ENCODE measurements at regions not wholly inside any gene's neighbourhood (a gene's known extent, or its start where the extent isn't known, plus 50 kb on each side); places are given as distances from the start of the nearest gene placed in this dataset.

- intact Hi-C loops (cut with DNase I) = no loop called here
- ATAC-seq (no peak), DNase-seq (no peak)
- 57% methylated on average over 1 of the region's 1 CpG for WGBS (ENCODE audit: insufficient coverage, low coverage, low lambda C conversion rate, missing lambda C conversion rate)
- TF ChIP-seq POLR2A (IDR thresholded peaks at IDR 0.05) (no peak), CTCF (IDR thresholded peaks at IDR 0.05) (no peak)
- no peaks in the 10 kb centered on the region for H3K9me3 ChIP-seq
- H3K27me3 ChIP-seq = no peaks in the 10 kb centered on the region
- no peak overlapping the region for H3K4me3 ChIP-seq
- H3K4me1 ChIP-seq = no peaks in the 10 kb centered on the region
- H3K36me3 ChIP-seq = no peaks in the 10 kb centered on the region
- no peak overlapping the region for H3K27ac ChIP-seq
Observed at GRCh38 chr9:84153885-84154284, 173.3 kb downstream of the RMI1 start.

- no peak overlapping the region for H3K4me3 ChIP-seq
- H3K36me3 ChIP-seq = no peaks in the 10 kb centered on the region
- 66% methylated on average over 3 of the region's 3 CpGs for WGBS (ENCODE audit: insufficient coverage, low coverage, low lambda C conversion rate, missing lambda C conversion rate)
- no peaks in the 10 kb centered on the region for H3K4me1 ChIP-seq
- H3K27ac ChIP-seq = no peak overlapping the region
- H3K9me3 ChIP-seq = no peaks in the 10 kb centered on the region
- H3K27me3 ChIP-seq = no peaks in the 10 kb centered on the region
- ATAC-seq = no peak
- DNase-seq = no peak
- TF ChIP-seq POLR2A (IDR thresholded peaks at IDR 0.05) (no peak), CTCF (IDR thresholded peaks at IDR 0.05) (no peak)
- intact Hi-C loops (cut with DNase I) = no loop called here
Observed at GRCh38 chr9:84154320-84154719, 173.7 kb downstream of the RMI1 start.

- no peaks in the 10 kb centered on the region for H3K27me3 ChIP-seq
- WGBS (ENCODE audit: insufficient coverage, low coverage, low lambda C conversion rate, missing lambda C conversion rate) = 82% methylated on average over 5 of the region's 5 CpGs
Observed at GRCh38 chr9:84163052-84163650, 177.4 kb downstream of the SLC28A3 start.

GRCh38 chr9:84166891-84167290, 173.7 kb downstream of the SLC28A3 start:
- 52% methylated on average over 13 of the region's 13 CpGs for WGBS (ENCODE audit: insufficient coverage, low coverage, low lambda C conversion rate, missing lambda C conversion rate)
- Histone ChIP-seq H3K27me3 (no peaks in the 10 kb centered on the region), H3K4me3 (no peak overlapping the region), H3K9me3 (no peaks in the 10 kb centered on the region), H3K36me3 (no peaks in the 10 kb centered on the region), H3K27ac (no peak overlapping the region), H3K4me1 (no peaks in the 10 kb centered on the region)
- TF ChIP-seq CTCF (IDR thresholded peaks at IDR 0.05) (no peak), POLR2A (IDR thresholded peaks at IDR 0.05) (no peak)
- DNase-seq (no peak), ATAC-seq (no peak)
- intact Hi-C loops (cut with DNase I) = no loop called here

More at GRCh38 chr9:84163052-84163650, 177.4 kb downstream of the SLC28A3 start:
- no peak overlapping the region for H3K27ac ChIP-seq
- intact Hi-C loops (cut with DNase I) = no loop called here
- no peaks in the 10 kb centered on the region for H3K4me1 ChIP-seq
- no peaks in the 10 kb centered on the region for H3K36me3 ChIP-seq
- H3K4me3 ChIP-seq = no peak overlapping the region
- no peak for ATAC-seq
- no peak for TF ChIP-seq POLR2A (IDR thresholded peaks at IDR 0.05)
- no peaks in the 10 kb centered on the region for H3K9me3 ChIP-seq
- no peak for DNase-seq

GRCh38 chr9:84169240-84169639, 171.3 kb downstream of the SLC28A3 start:
- ATAC-seq = no peak

More at GRCh38 chr9:84169240-84169639, 171.3 kb downstream of the SLC28A3 start:
- intact Hi-C loops (cut with DNase I) = no loop called here
- H3K36me3 ChIP-seq = no peaks in the 10 kb centered on the region
- H3K27ac ChIP-seq = no peak overlapping the region
- TF ChIP-seq CTCF (IDR thresholded peaks at IDR 0.05) = no peak
- no peaks in the 10 kb centered on the region for H3K4me1 ChIP-seq
- no peaks in the 10 kb centered on the region for H3K27me3 ChIP-seq
- no peak overlapping the region for H3K4me3 ChIP-seq
- no peak for DNase-seq
- no peaks in the 10 kb centered on the region for H3K9me3 ChIP-seq
